HG03280 (cell line): ENCODE measurements at regions not wholly inside any gene's neighbourhood (a gene's known extent, or its start where the extent isn't known, plus 50 kb on each side); places are given as distances from the start of the nearest gene placed in this dataset.
"Not testable (repeated sequence)": the region's sequence is repeated elsewhere in the genome, so short reads cannot be mapped to it uniquely, and the experiment has no call there.

ENCODE experiments used
- ATAC-seq: cut with Tn5 transposase; IDR thresholded peaks from one replicate; pipeline ENCODE4 v1.9.1; 2021; ENCODE audit warnings: mild to moderate bottlenecking, moderate library complexity; ENCODE audit not compliant: unreplicated experiment

GRCh38 chr4:29908276-29908675, 811.9 kb upstream of the PCDH7 start:
- ATAC-seq: no peak

- no peak for ATAC-seq
Measured at GRCh38 chr4:29927895-29928294, 792.3 kb upstream of the PCDH7 start.

GRCh38 chr4:29948451-29948850, 771.7 kb upstream of the PCDH7 start:
- ATAC-seq: no peak

- ATAC-seq: no peak
Measured at GRCh38 chr4:29948858-29949257, 771.3 kb upstream of the PCDH7 start.

GRCh38 chr4:29966386-29966785, 753.8 kb upstream of the PCDH7 start:
- ATAC-seq: no peak

GRCh38 chr4:29970626-29971025, 749.5 kb upstream of the PCDH7 start:
- no peak for ATAC-seq

- ATAC-seq: no peak
Measured at GRCh38 chr4:29972121-29972520, 748.0 kb upstream of the PCDH7 start.

- ATAC-seq: no peak
Measured at GRCh38 chr4:29983890-29984289, 736.3 kb upstream of the PCDH7 start.

GRCh38 chr4:30001628-30002027, 718.5 kb upstream of the PCDH7 start:
- ATAC-seq: no peak

- ATAC-seq: no peak
Measured at GRCh38 chr4:30002341-30002740, 717.8 kb upstream of the PCDH7 start.

GRCh38 chr4:30005995-30006394, 714.2 kb upstream of the PCDH7 start:
- ATAC-seq: no peak

GRCh38 chr4:30024526-30024925, 695.6 kb upstream of the PCDH7 start:
- no peak for ATAC-seq

GRCh38 chr4:30028826-30029225, 691.3 kb upstream of the PCDH7 start:
- ATAC-seq: no peak

- no peak for ATAC-seq
Measured at GRCh38 chr4:30056016-30056766, 664.0 kb upstream of the PCDH7 start.

GRCh38 chr4:30068234-30068633, 651.9 kb upstream of the PCDH7 start:
- ATAC-seq: no peak

- ATAC-seq: no peak
Measured at GRCh38 chr4:30073011-30073710, 647.0 kb upstream of the PCDH7 start.

GRCh38 chr4:30092420-30093128, 627.6 kb upstream of the PCDH7 start:
- ATAC-seq: not testable (repeated sequence)

GRCh38 chr4:30094887-30095286, 625.3 kb upstream of the PCDH7 start:
- no peak for ATAC-seq

- no peak for ATAC-seq
Measured at GRCh38 chr4:30103455-30103854, 616.7 kb upstream of the PCDH7 start.

- no peak for ATAC-seq
Measured at GRCh38 chr4:30116401-30116800, 603.8 kb upstream of the PCDH7 start.

- no peak for ATAC-seq
Measured at GRCh38 chr4:30117433-30117832, 602.7 kb upstream of the PCDH7 start.

- ATAC-seq: no peak
Measured at GRCh38 chr4:30122711-30123110, 597.5 kb upstream of the PCDH7 start.
